ENCODE measurements at regions not wholly inside any gene's neighbourhood (a gene's known extent, or its start where the extent isn't known, plus 50 kb on each side); places are given as distances from the start of the nearest gene placed in this dataset.

- peak; percentile 41 for DNase-seq (ENCODE audit: insufficient read length, low spot score, missing footprints)
- Histone ChIP-seq H3K4me1 (ENCODE audit: insufficient read depth, low read length) (no peaks in the 10 kb centered on the region), H3K4me3 (ENCODE audit: insufficient read depth, low read length) (no peak overlapping the region), H3K27ac (ENCODE audit: low read depth, low read length) (no peak overlapping the region), H3K36me3 (ENCODE audit: insufficient read depth, low read length) (no peaks in the 10 kb centered on the region), H3K4me2 (ENCODE audit: insufficient read depth, low read length) (no peak overlapping the region), H4K20me1 (ENCODE audit: insufficient read depth, low read length) (no peaks in the 10 kb centered on the region), H3K9me3 (ENCODE audit: low read depth, low read length) (no peaks in the 10 kb centered on the region), H3K79me2 (ENCODE audit: insufficient read depth, low read length) (no peaks in the 10 kb centered on the region), H2AFZ (ENCODE audit: low read length) (no peak overlapping the region), H3K27me3 (ENCODE audit: insufficient read depth, low read length) (no peaks in the 10 kb centered on the region)
- no peak for TF ChIP-seq CTCF (IDR thresholded peaks at IDR 0.05; ENCODE audit: extremely low read depth, low read depth, low read length)
These were observed 62.1 kb upstream of the TPM4 start for GRCh38 chr19:16013851-16014840.

- Histone ChIP-seq H2AFZ (ENCODE audit: low read length) (no peak overlapping the region), H3K27ac (ENCODE audit: low read depth, low read length) (no peak overlapping the region), H3K4me1 (ENCODE audit: insufficient read depth, low read length) (no peaks in the 10 kb centered on the region), H3K79me2 (ENCODE audit: insufficient read depth, low read length) (no peaks in the 10 kb centered on the region), H3K27me3 (ENCODE audit: insufficient read depth, low read length) (no peaks in the 10 kb centered on the region), H3K9me3 (ENCODE audit: low read depth, low read length) (no peaks in the 10 kb centered on the region), H4K20me1 (ENCODE audit: insufficient read depth, low read length) (no peaks in the 10 kb centered on the region), H3K4me3 (ENCODE audit: insufficient read depth, low read length) (no peak overlapping the region), H3K4me2 (ENCODE audit: insufficient read depth, low read length) (no peak overlapping the region), H3K36me3 (ENCODE audit: insufficient read depth, low read length) (no peaks in the 10 kb centered on the region)
- DNase-seq (ENCODE audit: insufficient read length, low spot score, missing footprints): peak; percentile 44
- no peak for TF ChIP-seq CTCF (IDR thresholded peaks at IDR 0.05; ENCODE audit: extremely low read depth, low read depth, low read length)
These were observed 61.1 kb upstream of the TPM4 start for GRCh38 chr19:16014923-16015804.

GRCh38 chr19:16015805-16016173, 60.5 kb upstream of the TPM4 start:
- Histone ChIP-seq H3K36me3 (ENCODE audit: insufficient read depth, low read length) (no peaks in the 10 kb centered on the region), H3K79me2 (ENCODE audit: insufficient read depth, low read length) (no peaks in the 10 kb centered on the region)
- DNase-seq (ENCODE audit: insufficient read length, low spot score, missing footprints): peak; percentile 17

More at GRCh38 chr19:16015805-16016173, 60.5 kb upstream of the TPM4 start:
- H4K20me1 ChIP-seq (ENCODE audit: insufficient read depth, low read length): no peaks in the 10 kb centered on the region
- H3K4me2 ChIP-seq (ENCODE audit: insufficient read depth, low read length): no peak overlapping the region
- H3K27me3 ChIP-seq (ENCODE audit: insufficient read depth, low read length): no peaks in the 10 kb centered on the region
- H3K4me3 ChIP-seq (ENCODE audit: insufficient read depth, low read length): no peak overlapping the region
- H3K27ac ChIP-seq (ENCODE audit: low read depth, low read length): no peak overlapping the region
- no peak overlapping the region for H2AFZ ChIP-seq (ENCODE audit: low read length)
- H3K9me3 ChIP-seq (ENCODE audit: low read depth, low read length): no peaks in the 10 kb centered on the region
- TF ChIP-seq CTCF (IDR thresholded peaks at IDR 0.05; ENCODE audit: extremely low read depth, low read depth, low read length): no peak
- no peaks in the 10 kb centered on the region for H3K4me1 ChIP-seq (ENCODE audit: insufficient read depth, low read length)

Measured in osteoblast (primary cell).